ENCODE measurements at regions not wholly inside any gene's neighbourhood (a gene's known extent, or its start where the extent isn't known, plus 50 kb on each side); places are given as distances from the start of the nearest gene placed in this dataset.

GRCh38 chr7:68689087-68689433, 909.2 kb upstream of the AUTS2 start:
- TF ChIP-seq NFE2L2 (IDR thresholded peaks at IDR 0.05; ENCODE audit: low read depth, low read length) (no peak), CEBPB (IDR thresholded peaks at IDR 0.05; ENCODE audit: low read depth, low read length) (no peak), ELK1 (IDR thresholded peaks at IDR 0.05; ENCODE audit: borderline replicate concordance, low read depth, low read length) (no peak), MAFK (IDR thresholded peaks at IDR 0.05; ENCODE audit: low read depth, low read length) (no peak), RAD21 (IDR thresholded peaks at IDR 0.05; ENCODE audit: low read length) (no peak), MAZ (IDR thresholded peaks at IDR 0.05; ENCODE audit: borderline replicate concordance, low read depth, low read length) (no peak), MXI1 (IDR thresholded peaks at IDR 0.05; ENCODE audit: borderline replicate concordance, low read depth, low read length) (no peak), BHLHE40 (IDR thresholded peaks at IDR 0.05; ENCODE audit: low read depth, low read length) (no peak)
- Histone ChIP-seq H3K4me1 (ENCODE audit: control insufficient read depth, insufficient read depth, low read length) (peaks cover 4% of the 10 kb centered on the region; the same call in 1 of the 2 replicates), H3K18ac (ENCODE audit: low read depth, low read length) (no peak overlapping the region), H3K56ac (ENCODE audit: extremely low read depth, insufficient read depth, low read length) (no peak overlapping the region), H3K4ac (ENCODE audit: low read depth, low read length) (no peak overlapping the region), H4K5ac (ENCODE audit: low read depth, low read length) (no peak overlapping the region), H3K9ac (ENCODE audit: low read depth, low read length) (no peak overlapping the region), H3K36me3 (ENCODE audit: control insufficient read depth, insufficient read depth, low read length) (no peaks in the 10 kb centered on the region), H3K23ac (ENCODE audit: low read depth, low read length) (no peak overlapping the region), H2AFZ (replicated peaks; ENCODE audit: low read length, poor library complexity) (no peak overlapping the region), H3K4me3 (ENCODE audit: insufficient read depth, low read depth, low read length) (no peak overlapping the region), H3K4me2 (ENCODE audit: low read depth, low read length) (no peak overlapping the region), H2BK5ac (ENCODE audit: low read depth, low read length, poor library complexity, severe bottlenecking) (no peak overlapping the region), H3K27ac (ENCODE audit: insufficient read depth, low read length) (no peak overlapping the region), H3K9me3 (ENCODE audit: control insufficient read depth, insufficient read depth, low read length) (peaks cover 8% of the 10 kb centered on the region), H4K20me1 (ENCODE audit: insufficient read depth, low read length) (no peaks in the 10 kb centered on the region), H2AK5ac (ENCODE audit: low read depth, low read length) (no peak overlapping the region), H2AK9ac (replicated peaks; ENCODE audit: low read depth, low read length, poor library complexity) (no peak overlapping the region), H4K91ac (ENCODE audit: insufficient read depth, low read depth, low read length) (no peak overlapping the region), H2BK120ac (ENCODE audit: low read depth, low read length) (no peak overlapping the region), H3K27me3 (ENCODE audit: control insufficient read depth, insufficient read depth, low read length) (no peaks in the 10 kb centered on the region), H3K14ac (replicated peaks; ENCODE audit: low read depth, low read length) (no peak overlapping the region), H2BK15ac (ENCODE audit: low read depth, low read length) (no peak overlapping the region), H4K8ac (ENCODE audit: low read depth in 2 of 2, low read length in 2 of 2) (no peak overlapping the region), H2BK20ac (ENCODE audit: low read depth, low read length) (no peak overlapping the region), H3K79me1 (ENCODE audit: low read depth in 1 of 2, low read length in 2 of 2) (no peaks in the 10 kb centered on the region), H3K9me1 (ENCODE audit: insufficient read depth, low read length) (0 out of 2 replicates have a peak, but pooled peaks cover 3% of the 10 kb centered on the region)
- CTCF ChIA-PET: no interaction called here
- in situ Hi-C loops (cut with MboI; ENCODE audit: low sequenced_read_pairs): no loop called here
- DNase-seq (no peak), ATAC-seq (ENCODE audit: low read depth) (no peak)
- POLR2A ChIA-PET (ENCODE audit: unreplicated experiment): no interaction called here
- BruUV-seq (replicated peaks): no TSS peak
- intact Hi-C loops (cut with micrococcal nuclease): no loop called here
- no CpG with 5 or more reads among the region's 5 CpGs for WGBS, 2 experiments (ENCODE audit: extremely low coverage in 2 of 2, insufficient read length in 1 of 2)
- dilution Hi-C loops (cut with HindIII; ENCODE audit: low sequenced_read_pairs, unreplicated experiment): no loop called here

All from IMR-90 (cell line).